ENCODE measurements at regions not wholly inside any gene's neighbourhood (a gene's known extent, or its start where the extent isn't known, plus 50 kb on each side); places are given as distances from the start of the nearest gene placed in this dataset.

DNA sequence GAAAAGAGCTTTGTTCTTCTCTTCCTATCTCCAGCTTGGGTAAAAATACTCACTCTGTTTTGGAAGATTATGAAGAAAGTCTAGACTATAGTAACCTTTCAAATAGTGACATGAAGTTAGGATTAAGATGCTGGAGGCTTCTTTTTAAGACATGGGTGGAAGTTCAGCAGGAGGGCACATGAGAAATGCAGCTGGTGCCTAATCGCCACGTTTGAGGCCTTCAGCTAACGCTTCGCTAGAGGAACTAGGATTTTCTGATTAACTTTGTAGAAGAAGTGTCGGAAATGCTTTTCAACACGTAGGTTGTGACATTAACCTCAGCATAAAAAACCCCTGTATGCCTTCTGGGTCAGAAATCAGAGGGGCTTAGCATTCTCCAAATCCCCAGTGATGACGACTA is 348.1 kb upstream of the MAP3K7 start:
- Histone ChIP-seq H3K4me2 (no peak overlapping the region), H3K27me3 (ENCODE audit: insufficient read depth, low read depth) (no peaks in the 10 kb centered on the region), H3K9me2 (ENCODE audit: insufficient read depth) (no peaks in the 10 kb centered on the region), H3K4me1 (replicated peaks; ENCODE audit: insufficient read depth) (no peaks in the 10 kb centered on the region), H3K36me3 (ENCODE audit: low read depth) (no peaks in the 10 kb centered on the region), H3K79me2 (ENCODE audit: low read depth) (no peaks in the 10 kb centered on the region), H3K4me3 (no peak overlapping the region), H2AFZ (no peak overlapping the region), H3K27ac (no peak overlapping the region), H4K20me1 (ENCODE audit: insufficient read depth) (no peaks in the 10 kb centered on the region), H3K9me3 (ENCODE audit: insufficient read depth, low read depth) (no peaks in the 10 kb centered on the region), H3F3A (ENCODE audit: insufficient read depth, low read depth) (no peaks in the 10 kb centered on the region)
- ChIA-PET CTCF (no interaction called here), POLR2A (ENCODE audit: unreplicated experiment) (no interaction called here)
- TF ChIP-seq EZH2 (IDR thresholded peaks at IDR 0.05; ENCODE audit: low read depth), result no peak
- TF ChIP-seq, protein P1, sequence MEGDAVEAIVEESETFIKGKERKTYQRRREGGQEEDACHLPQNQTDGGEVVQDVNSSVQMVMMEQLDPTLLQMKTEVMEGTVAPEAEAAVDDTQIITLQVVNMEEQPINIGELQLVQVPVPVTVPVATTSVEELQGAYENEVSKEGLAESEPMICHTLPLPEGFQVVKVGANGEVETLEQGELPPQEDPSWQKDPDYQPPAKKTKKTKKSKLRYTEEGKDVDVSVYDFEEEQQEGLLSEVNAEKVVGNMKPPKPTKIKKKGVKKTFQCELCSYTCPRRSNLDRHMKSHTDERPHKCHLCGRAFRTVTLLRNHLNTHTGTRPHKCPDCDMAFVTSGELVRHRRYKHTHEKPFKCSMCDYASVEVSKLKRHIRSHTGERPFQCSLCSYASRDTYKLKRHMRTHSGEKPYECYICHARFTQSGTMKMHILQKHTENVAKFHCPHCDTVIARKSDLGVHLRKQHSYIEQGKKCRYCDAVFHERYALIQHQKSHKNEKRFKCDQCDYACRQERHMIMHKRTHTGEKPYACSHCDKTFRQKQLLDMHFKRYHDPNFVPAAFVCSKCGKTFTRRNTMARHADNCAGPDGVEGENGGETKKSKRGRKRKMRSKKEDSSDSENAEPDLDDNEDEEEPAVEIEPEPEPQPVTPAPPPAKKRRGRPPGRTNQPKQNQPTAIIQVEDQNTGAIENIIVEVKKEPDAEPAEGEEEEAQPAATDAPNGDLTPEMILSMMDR (conservative IDR thresholded peaks at IDR 0.05), result no peak
- no TSS peak for BruUV-seq (replicated peaks)
- intact Hi-C loops (cut with micrococcal nuclease; ENCODE audit: unreplicated experiment), result loop anchor here (5.0 kb wide), 1 partner anchor 63 kb away; no protein-coding TSS in a partner anchor
- DNase-seq, result no peak

DNA sequence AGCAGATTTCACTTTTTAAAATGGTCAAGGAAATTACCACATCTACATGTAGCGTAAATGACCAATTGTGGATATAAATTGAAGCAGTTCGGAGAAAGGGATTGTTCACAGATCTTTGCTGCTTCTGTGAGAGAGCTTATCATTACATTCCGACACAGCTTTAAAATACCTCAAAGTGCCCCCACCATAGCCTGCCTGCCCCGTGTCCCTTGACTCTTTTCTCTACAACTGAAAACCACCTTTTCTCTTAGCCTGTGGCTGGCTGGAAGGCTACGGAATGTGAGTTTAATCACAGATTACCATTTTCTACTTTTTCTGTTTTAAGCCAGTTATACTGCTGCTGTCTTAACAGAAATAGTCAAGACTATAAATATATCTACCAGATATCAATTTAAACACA is 347.2 kb upstream of the MAP3K7 start:
- Histone ChIP-seq H4K20me1 (ENCODE audit: insufficient read depth) (no peaks in the 10 kb centered on the region), H3K36me3 (ENCODE audit: low read depth) (no peaks in the 10 kb centered on the region), H3K9me2 (ENCODE audit: insufficient read depth) (no peaks in the 10 kb centered on the region), H2AFZ (no peak overlapping the region), H3K9me3 (ENCODE audit: insufficient read depth, low read depth) (no peaks in the 10 kb centered on the region), H3K27me3 (ENCODE audit: insufficient read depth, low read depth) (no peaks in the 10 kb centered on the region), H3K27ac (no peak overlapping the region), H3K79me2 (ENCODE audit: low read depth) (no peaks in the 10 kb centered on the region), H3K4me1 (replicated peaks; ENCODE audit: insufficient read depth) (no peaks in the 10 kb centered on the region), H3K4me2 (no peak overlapping the region), H3F3A (ENCODE audit: insufficient read depth, low read depth) (no peaks in the 10 kb centered on the region), H3K4me3 (no peak overlapping the region)
- POLR2A ChIA-PET (ENCODE audit: unreplicated experiment), result no interaction called here
- intact Hi-C loops (cut with micrococcal nuclease; ENCODE audit: unreplicated experiment), result no loop called here
- no peak for TF ChIP-seq EZH2 (IDR thresholded peaks at IDR 0.05; ENCODE audit: low read depth)
- TF ChIP-seq, protein P1 (conservative IDR thresholded peaks at IDR 0.05), result no peak
- DNase-seq, result no peak
- CTCF ChIA-PET, result no interaction called here
- no TSS peak for BruUV-seq (replicated peaks)

DNA sequence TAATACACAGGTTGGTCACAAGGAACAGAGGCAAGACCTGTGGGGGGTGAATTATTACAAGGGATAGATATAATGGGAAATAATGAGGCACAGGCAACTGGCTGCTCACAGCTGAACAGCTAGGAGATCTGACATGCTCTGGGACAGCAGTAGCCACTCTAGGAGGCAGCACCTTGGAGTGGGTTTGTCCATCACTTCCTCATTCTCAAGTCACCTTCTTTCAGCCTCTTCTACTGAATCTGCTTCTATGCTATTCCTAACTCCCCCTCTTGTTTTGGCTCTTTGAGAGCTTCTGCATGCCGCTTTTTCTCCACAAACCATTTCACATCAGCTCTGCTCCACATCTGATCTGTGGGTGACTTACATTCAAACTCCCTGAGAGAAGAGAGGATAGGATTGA is 345.5 kb upstream of the MAP3K7 start:
- no peaks in the 10 kb centered on the region for H3K36me3 ChIP-seq (ENCODE audit: low read depth)
- H3K4me2 ChIP-seq, result no peak overlapping the region
- no peak overlapping the region for H2AFZ ChIP-seq
- no TSS peak for BruUV-seq (replicated peaks)
- no peak overlapping the region for H3K4me3 ChIP-seq
- H3K27ac ChIP-seq, result no peak overlapping the region
- H3K79me2 ChIP-seq (ENCODE audit: low read depth), result no peaks in the 10 kb centered on the region
- POLR2A ChIA-PET (ENCODE audit: unreplicated experiment), result no interaction called here
- no peaks in the 10 kb centered on the region for H3F3A ChIP-seq (ENCODE audit: insufficient read depth, low read depth)
- intact Hi-C loops (cut with micrococcal nuclease; ENCODE audit: unreplicated experiment), result no loop called here
- CTCF ChIA-PET, result no interaction called here
- no peaks in the 10 kb centered on the region for H3K27me3 ChIP-seq (ENCODE audit: insufficient read depth, low read depth)
- H3K9me3 ChIP-seq (ENCODE audit: insufficient read depth, low read depth), result no peaks in the 10 kb centered on the region
- no peaks in the 10 kb centered on the region for H3K4me1 ChIP-seq (replicated peaks; ENCODE audit: insufficient read depth)
- no peaks in the 10 kb centered on the region for H3K9me2 ChIP-seq (ENCODE audit: insufficient read depth)
- no peaks in the 10 kb centered on the region for H4K20me1 ChIP-seq (ENCODE audit: insufficient read depth)
- no peak for DNase-seq
- TF ChIP-seq, protein P1 (conservative IDR thresholded peaks at IDR 0.05), result no peak
- no peak for TF ChIP-seq EZH2 (IDR thresholded peaks at IDR 0.05; ENCODE audit: low read depth)
